ENCODE measurements at regions not wholly inside any gene's neighbourhood (a gene's known extent, or its start where the extent isn't known, plus 50 kb on each side); places are given as distances from the start of the nearest gene placed in this dataset.

DNA sequence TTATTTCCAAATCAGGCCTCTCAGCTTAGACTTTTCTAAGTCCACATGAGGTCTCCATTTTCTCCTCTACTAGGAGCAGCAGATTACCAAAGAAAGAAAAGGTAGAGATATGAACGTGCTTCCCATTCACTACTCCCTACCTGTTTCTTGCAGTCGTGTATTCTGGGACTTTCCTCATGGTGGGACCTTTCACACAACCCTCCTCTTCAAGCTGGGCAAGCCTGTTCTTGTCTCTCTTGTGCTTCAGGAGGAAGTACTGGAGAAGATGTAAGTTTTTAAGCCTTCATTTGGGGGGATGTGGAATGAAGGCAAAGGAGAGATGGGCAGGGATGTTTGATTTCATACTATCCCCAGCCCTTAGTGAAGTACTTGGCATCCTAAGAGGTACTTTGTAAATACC, 128.8 kb upstream of the SESN3 start:
- Histone ChIP-seq H3K56ac (ENCODE audit: extremely low read depth, insufficient read depth, low read length) (no peak overlapping the region), H3K4me2 (ENCODE audit: low read depth, low read length) (no peak overlapping the region), H3K4me3 (ENCODE audit: insufficient read depth, low read depth, low read length) (no peak overlapping the region), H3K9me3 (ENCODE audit: control insufficient read depth, insufficient read depth, low read length) (no peaks in the 10 kb centered on the region), H2BK120ac (ENCODE audit: low read depth, low read length) (no peak overlapping the region), H3K27me3 (ENCODE audit: control insufficient read depth, insufficient read depth, low read length) (peaks cover 9% of the 10 kb centered on the region), H3K36me3 (ENCODE audit: control insufficient read depth, insufficient read depth, low read length) (no peaks in the 10 kb centered on the region), H2BK15ac (ENCODE audit: low read depth, low read length) (no peak overlapping the region), H3K27ac (ENCODE audit: insufficient read depth, low read length) (no peak overlapping the region), H3K4ac (ENCODE audit: low read depth, low read length) (no peak overlapping the region), H2AFZ (replicated peaks; ENCODE audit: low read length, poor library complexity) (no peak overlapping the region), H4K8ac (ENCODE audit: low read depth in 2 of 2, low read length in 2 of 2) (no peak overlapping the region), H2BK5ac (ENCODE audit: low read depth, low read length, poor library complexity, severe bottlenecking) (no peak overlapping the region), H3K4me1 (ENCODE audit: control insufficient read depth, insufficient read depth, low read length) (no peaks in the 10 kb centered on the region), H3K9ac (ENCODE audit: low read depth, low read length) (no peak overlapping the region), H4K91ac (ENCODE audit: insufficient read depth, low read depth, low read length) (no peak overlapping the region), H3K18ac (ENCODE audit: low read depth, low read length) (no peak overlapping the region), H2BK20ac (ENCODE audit: low read depth, low read length) (no peak overlapping the region), H3K9me1 (ENCODE audit: insufficient read depth, low read length) (no peaks in the 10 kb centered on the region), H4K20me1 (ENCODE audit: insufficient read depth, low read length) (no peaks in the 10 kb centered on the region), H3K23ac (ENCODE audit: low read depth, low read length) (no peak overlapping the region), H2AK9ac (replicated peaks; ENCODE audit: low read depth, low read length, poor library complexity) (no peak overlapping the region), H3K79me1 (ENCODE audit: low read depth in 1 of 2, low read length in 2 of 2) (no peaks in the 10 kb centered on the region), H3K14ac (replicated peaks; ENCODE audit: low read depth, low read length) (no peak overlapping the region), H2AK5ac (ENCODE audit: low read depth, low read length) (no peak overlapping the region), H4K5ac (ENCODE audit: low read depth, low read length) (no peak overlapping the region)
- TF ChIP-seq FOS (IDR thresholded peaks at IDR 0.05; ENCODE audit: low read depth, low read length): no peak
- no peak for TF ChIP-seq RCOR1 (IDR thresholded peaks at IDR 0.05; ENCODE audit: insufficient replicate concordance, low read length)
- no peak for TF ChIP-seq NFE2L2 (IDR thresholded peaks at IDR 0.05; ENCODE audit: low read depth, low read length)
- TF ChIP-seq MAFK (IDR thresholded peaks at IDR 0.05; ENCODE audit: low read depth, low read length): no peak
- TF ChIP-seq SMC3 (IDR thresholded peaks at IDR 0.05; ENCODE audit: low read depth, low read length): no peak
- no peak for TF ChIP-seq CHD1 (IDR thresholded peaks at IDR 0.05; ENCODE audit: low read depth, low read length)
- TF ChIP-seq BHLHE40 (IDR thresholded peaks at IDR 0.05; ENCODE audit: low read depth, low read length): no peak
- no peak for TF ChIP-seq CEBPB (IDR thresholded peaks at IDR 0.05; ENCODE audit: low read depth, low read length)
- no peak for TF ChIP-seq MAZ (IDR thresholded peaks at IDR 0.05; ENCODE audit: borderline replicate concordance, low read depth, low read length)
- TF ChIP-seq, protein P1, sequence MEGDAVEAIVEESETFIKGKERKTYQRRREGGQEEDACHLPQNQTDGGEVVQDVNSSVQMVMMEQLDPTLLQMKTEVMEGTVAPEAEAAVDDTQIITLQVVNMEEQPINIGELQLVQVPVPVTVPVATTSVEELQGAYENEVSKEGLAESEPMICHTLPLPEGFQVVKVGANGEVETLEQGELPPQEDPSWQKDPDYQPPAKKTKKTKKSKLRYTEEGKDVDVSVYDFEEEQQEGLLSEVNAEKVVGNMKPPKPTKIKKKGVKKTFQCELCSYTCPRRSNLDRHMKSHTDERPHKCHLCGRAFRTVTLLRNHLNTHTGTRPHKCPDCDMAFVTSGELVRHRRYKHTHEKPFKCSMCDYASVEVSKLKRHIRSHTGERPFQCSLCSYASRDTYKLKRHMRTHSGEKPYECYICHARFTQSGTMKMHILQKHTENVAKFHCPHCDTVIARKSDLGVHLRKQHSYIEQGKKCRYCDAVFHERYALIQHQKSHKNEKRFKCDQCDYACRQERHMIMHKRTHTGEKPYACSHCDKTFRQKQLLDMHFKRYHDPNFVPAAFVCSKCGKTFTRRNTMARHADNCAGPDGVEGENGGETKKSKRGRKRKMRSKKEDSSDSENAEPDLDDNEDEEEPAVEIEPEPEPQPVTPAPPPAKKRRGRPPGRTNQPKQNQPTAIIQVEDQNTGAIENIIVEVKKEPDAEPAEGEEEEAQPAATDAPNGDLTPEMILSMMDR (conservative IDR thresholded peaks at IDR 0.05; ENCODE audit: low read depth, low read length): no peak
- no peak for TF ChIP-seq RFX5 (IDR thresholded peaks at IDR 0.05; ENCODE audit: low read depth, low read length)
- TF ChIP-seq, protein P2, sequence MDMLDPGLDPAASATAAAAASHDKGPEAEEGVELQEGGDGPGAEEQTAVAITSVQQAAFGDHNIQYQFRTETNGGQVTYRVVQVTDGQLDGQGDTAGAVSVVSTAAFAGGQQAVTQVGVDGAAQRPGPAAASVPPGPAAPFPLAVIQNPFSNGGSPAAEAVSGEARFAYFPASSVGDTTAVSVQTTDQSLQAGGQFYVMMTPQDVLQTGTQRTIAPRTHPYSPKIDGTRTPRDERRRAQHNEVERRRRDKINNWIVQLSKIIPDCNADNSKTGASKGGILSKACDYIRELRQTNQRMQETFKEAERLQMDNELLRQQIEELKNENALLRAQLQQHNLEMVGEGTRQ (IDR thresholded peaks at IDR 0.05; ENCODE audit: low read depth, low read length): no peak
- TF ChIP-seq RAD21 (IDR thresholded peaks at IDR 0.05; ENCODE audit: low read length): no peak
- TF ChIP-seq, protein P3, sequence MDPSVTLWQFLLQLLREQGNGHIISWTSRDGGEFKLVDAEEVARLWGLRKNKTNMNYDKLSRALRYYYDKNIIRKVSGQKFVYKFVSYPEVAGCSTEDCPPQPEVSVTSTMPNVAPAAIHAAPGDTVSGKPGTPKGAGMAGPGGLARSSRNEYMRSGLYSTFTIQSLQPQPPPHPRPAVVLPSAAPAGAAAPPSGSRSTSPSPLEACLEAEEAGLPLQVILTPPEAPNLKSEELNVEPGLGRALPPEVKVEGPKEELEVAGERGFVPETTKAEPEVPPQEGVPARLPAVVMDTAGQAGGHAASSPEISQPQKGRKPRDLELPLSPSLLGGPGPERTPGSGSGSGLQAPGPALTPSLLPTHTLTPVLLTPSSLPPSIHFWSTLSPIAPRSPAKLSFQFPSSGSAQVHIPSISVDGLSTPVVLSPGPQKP (IDR thresholded peaks at IDR 0.05; ENCODE audit: borderline replicate concordance, low read depth, low read length): no peak
- no peak for TF ChIP-seq POLR2A (IDR thresholded peaks at IDR 0.05; ENCODE audit: low read depth, low read length)
- TF ChIP-seq MXI1 (IDR thresholded peaks at IDR 0.05; ENCODE audit: borderline replicate concordance, low read depth, low read length): no peak
- ChIA-PET POLR2A (ENCODE audit: unreplicated experiment) (no interaction called here), CTCF (no interaction called here)
- intact Hi-C loops (cut with micrococcal nuclease) (no loop called here), in situ Hi-C loops (cut with MboI; ENCODE audit: low sequenced_read_pairs) (no loop called here), dilution Hi-C loops (cut with HindIII; ENCODE audit: low sequenced_read_pairs, unreplicated experiment) (no loop called here)
- ATAC-seq (ENCODE audit: low read depth) (no peak), DNase-seq (no peak)
- WGBS, 2 experiments (ENCODE audit: extremely low coverage in 2 of 2, insufficient read length in 1 of 2): no CpG with 5 or more reads among the region's 2 CpGs
- BruUV-seq (replicated peaks): no TSS peak

All from IMR-90 (cell line).